RWPE2 (cell line): ENCODE measurements at regions not wholly inside any gene's neighbourhood (a gene's known extent, or its start where the extent isn't known, plus 50 kb on each side); places are given as distances from the start of the nearest gene placed in this dataset.

Experiments used
- ATAC-seq: fragments of 200-7000 bp; cut with Tn5 transposase; 3 replicates; pipeline ENCODE4 v1.9.1; 2021; ENCODE audit warnings: low read depth
- DNase-seq: peaks from one replicate; pipeline ENCODE4 v3.0.0-alpha.2; 2020; ENCODE audit warnings: low spot score
- H3K27ac ChIP-seq: fragments of 450-650 bp; 2 replicates; pipeline ENCODE4 v1.5.1; 2017; ENCODE audit warnings: mild to moderate bottlenecking; ENCODE audit not compliant: poor library complexity, severe bottlenecking
- H3K27me3 ChIP-seq: fragments of 250-450 bp; sonication (Bioruptor Pico); 2 replicates; pipeline ENCODE4 v1.5.1; 2021; ENCODE audit warnings: mild to moderate bottlenecking, moderate library complexity; ENCODE audit not compliant: insufficient read depth, poor library complexity, severe bottlenecking
- H3K36me3 ChIP-seq: fragments of 250-450 bp; sonication (Bioruptor Pico); 2 replicates; pipeline ENCODE4 v1.5.1; 2020; ENCODE audit warnings: low read depth, mild to moderate bottlenecking, moderate library complexity
- H3K4me1 ChIP-seq: fragments of 250-450 bp; sonication (Bioruptor Pico); 2 replicates; pipeline ENCODE4 v1.5.1; 2021; ENCODE audit warnings: mild to moderate bottlenecking, moderate library complexity; ENCODE audit not compliant: insufficient read depth, poor library complexity, severe bottlenecking
- H3K4me3 ChIP-seq: fragments of 250-450 bp; sonication (Bioruptor Pico); 2 replicates; pipeline ENCODE4 v1.5.1; 2021; ENCODE audit warnings: mild to moderate bottlenecking, moderate library complexity; ENCODE audit not compliant: severe bottlenecking
- H3K9me3 ChIP-seq: fragments of 250-450 bp; sonication (Bioruptor Pico); 2 replicates; pipeline ENCODE4 v1.5.1; 2021; ENCODE audit warnings: mild to moderate bottlenecking, moderate library complexity; ENCODE audit not compliant: severe bottlenecking
- TF ChIP-seq, protein P1 (sequence below): fragments of 450-650 bp; IDR thresholded peaks from one replicate; pipeline ENCODE4 v1.5.1; 2017; ENCODE audit warnings: mild to moderate bottlenecking, moderate library complexity; ENCODE audit not compliant: poor library complexity, severe bottlenecking

- TF ChIP-seq, protein P1, sequence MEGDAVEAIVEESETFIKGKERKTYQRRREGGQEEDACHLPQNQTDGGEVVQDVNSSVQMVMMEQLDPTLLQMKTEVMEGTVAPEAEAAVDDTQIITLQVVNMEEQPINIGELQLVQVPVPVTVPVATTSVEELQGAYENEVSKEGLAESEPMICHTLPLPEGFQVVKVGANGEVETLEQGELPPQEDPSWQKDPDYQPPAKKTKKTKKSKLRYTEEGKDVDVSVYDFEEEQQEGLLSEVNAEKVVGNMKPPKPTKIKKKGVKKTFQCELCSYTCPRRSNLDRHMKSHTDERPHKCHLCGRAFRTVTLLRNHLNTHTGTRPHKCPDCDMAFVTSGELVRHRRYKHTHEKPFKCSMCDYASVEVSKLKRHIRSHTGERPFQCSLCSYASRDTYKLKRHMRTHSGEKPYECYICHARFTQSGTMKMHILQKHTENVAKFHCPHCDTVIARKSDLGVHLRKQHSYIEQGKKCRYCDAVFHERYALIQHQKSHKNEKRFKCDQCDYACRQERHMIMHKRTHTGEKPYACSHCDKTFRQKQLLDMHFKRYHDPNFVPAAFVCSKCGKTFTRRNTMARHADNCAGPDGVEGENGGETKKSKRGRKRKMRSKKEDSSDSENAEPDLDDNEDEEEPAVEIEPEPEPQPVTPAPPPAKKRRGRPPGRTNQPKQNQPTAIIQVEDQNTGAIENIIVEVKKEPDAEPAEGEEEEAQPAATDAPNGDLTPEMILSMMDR: no peak
- Histone ChIP-seq H3K9me3 (no peaks in the 10 kb centered on the region), H3K27ac (no peak overlapping the region), H3K27me3 (no peaks in the 10 kb centered on the region), H3K36me3 (no peaks in the 10 kb centered on the region), H3K4me1 (no peaks in the 10 kb centered on the region), H3K4me3 (no peak overlapping the region)
- DNase-seq (no peak), ATAC-seq (no peak)
Observed at GRCh38 chr4:10169839-10170387, 53.3 kb upstream of the WDR1 start.

DNA sequence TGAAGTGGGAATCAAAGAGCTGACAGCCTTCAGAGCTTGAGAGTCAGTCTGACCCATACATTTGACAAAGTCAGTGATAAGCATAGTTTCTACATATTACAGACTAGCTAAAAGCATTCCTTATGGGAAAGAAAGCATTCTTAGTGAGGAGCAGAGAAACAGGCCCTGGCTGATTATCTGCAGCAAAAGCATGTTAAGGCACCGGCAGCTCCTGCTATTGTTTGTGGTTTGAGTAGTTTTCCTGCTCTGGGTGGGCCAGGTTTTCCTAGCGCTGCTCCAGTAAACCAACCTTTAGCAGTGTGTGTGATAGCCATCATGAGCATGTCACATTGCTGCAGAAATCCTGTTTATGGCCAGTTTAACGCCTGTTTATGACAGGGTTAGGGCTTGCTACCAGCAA, 51.6 kb upstream of the WDR1 start:
- no peaks in the 10 kb centered on the region for H3K27me3 ChIP-seq
- TF ChIP-seq, protein P1: no peak
- no peaks in the 10 kb centered on the region for H3K36me3 ChIP-seq
- H3K4me3 ChIP-seq: no peak overlapping the region
- no peaks in the 10 kb centered on the region for H3K9me3 ChIP-seq
- no peak overlapping the region for H3K27ac ChIP-seq
- DNase-seq (no peak), ATAC-seq (no peak)
- H3K4me1 ChIP-seq: no peaks in the 10 kb centered on the region

GRCh38 chr4:10167201-10167600, 50.6 kb upstream of the WDR1 start:
- Histone ChIP-seq H3K4me1 (no peaks in the 10 kb centered on the region), H3K36me3 (no peaks in the 10 kb centered on the region), H3K27ac (no peak overlapping the region), H3K9me3 (no peaks in the 10 kb centered on the region), H3K4me3 (no peak overlapping the region), H3K27me3 (no peaks in the 10 kb centered on the region)
- DNase-seq: no peak
- no peak for ATAC-seq
- TF ChIP-seq, protein P1: no peak
